ENCODE measurements at regions not wholly inside any gene's neighbourhood (a gene's known extent, or its start where the extent isn't known, plus 50 kb on each side); places are given as distances from the start of the nearest gene placed in this dataset.

- TF ChIP-seq, protein P1, sequence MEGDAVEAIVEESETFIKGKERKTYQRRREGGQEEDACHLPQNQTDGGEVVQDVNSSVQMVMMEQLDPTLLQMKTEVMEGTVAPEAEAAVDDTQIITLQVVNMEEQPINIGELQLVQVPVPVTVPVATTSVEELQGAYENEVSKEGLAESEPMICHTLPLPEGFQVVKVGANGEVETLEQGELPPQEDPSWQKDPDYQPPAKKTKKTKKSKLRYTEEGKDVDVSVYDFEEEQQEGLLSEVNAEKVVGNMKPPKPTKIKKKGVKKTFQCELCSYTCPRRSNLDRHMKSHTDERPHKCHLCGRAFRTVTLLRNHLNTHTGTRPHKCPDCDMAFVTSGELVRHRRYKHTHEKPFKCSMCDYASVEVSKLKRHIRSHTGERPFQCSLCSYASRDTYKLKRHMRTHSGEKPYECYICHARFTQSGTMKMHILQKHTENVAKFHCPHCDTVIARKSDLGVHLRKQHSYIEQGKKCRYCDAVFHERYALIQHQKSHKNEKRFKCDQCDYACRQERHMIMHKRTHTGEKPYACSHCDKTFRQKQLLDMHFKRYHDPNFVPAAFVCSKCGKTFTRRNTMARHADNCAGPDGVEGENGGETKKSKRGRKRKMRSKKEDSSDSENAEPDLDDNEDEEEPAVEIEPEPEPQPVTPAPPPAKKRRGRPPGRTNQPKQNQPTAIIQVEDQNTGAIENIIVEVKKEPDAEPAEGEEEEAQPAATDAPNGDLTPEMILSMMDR (IDR thresholded peaks at IDR 0.05; ENCODE audit: borderline replicate concordance, extremely low read depth, low read length, poor library complexity, severe bottlenecking), result no peak
- TF ChIP-seq EZH2 (IDR thresholded peaks at IDR 0.05; ENCODE audit: borderline replicate concordance, low read depth, low read length, severe bottlenecking), result no peak
Measured at GRCh38 chr6:154672086-154672485, 61.1 kb upstream of the SCAF8 start.

Measured in DND-41 (cell line).